B cell (primary cell): ENCODE measurements at regions not wholly inside any gene's neighbourhood (a gene's known extent, or its start where the extent isn't known, plus 50 kb on each side); places are given as distances from the start of the nearest gene placed in this dataset.

Experiments used
- ATAC-seq: fragments of 200-7000 bp; cut with Tn5 transposase; one replicate; pipeline ENCODE4 v1.10.0; 2021; ENCODE audit warnings: low read depth, mild to moderate bottlenecking, moderate number of reproducible peaks, moderate library complexity
- CTCF ChIA-PET: fragments of 350-600 bp; sonication (Branson Sonifier 250); formaldehyde crosslinking; loops from one replicate; lab custom pipeline; 2021; ENCODE audit warnings: antibody characterized with exemption, inconsistent platforms; lab: Charles Lee
- POLR2A ChIA-PET: fragments of 350-600 bp; sonication (Branson Sonifier 250); formaldehyde crosslinking; loops from one replicate; lab custom pipeline; 2021; ENCODE audit warnings: antibody characterized with exemption; lab: Charles Lee
- DNase-seq: peaks from one replicate; pipeline ENCODE4 v3.0.0; 2013
- H2AFZ ChIP-seq: 2 replicates; pipeline ENCODE4 v1.6.1; 2012; ENCODE audit warnings: mild to moderate bottlenecking, low read depth, low read length; ENCODE audit not compliant: insufficient read depth, poor library complexity, severe bottlenecking
- H3K27ac ChIP-seq, 2 donors: 1 replicate in 1 of 2; 2 replicates in 1 of 2; pipeline ENCODE4 v1.5.1; 2012 to 2013; ENCODE audit warnings: low read length in 2 of 2, mild to moderate bottlenecking in 2 of 2, moderate library complexity in 1 of 2
- H3K27me3 ChIP-seq, 4 experiments: fragments of 200-600 bp in 1 of 4; sonication (generic) in 1 of 4; replicated peaks in 1 of 4; 1 replicate in 2 of 4; 2 replicates in 2 of 4; pipeline versions ENCODE4 v1.6.1 to v1.7.0; 2013 to 2016; ENCODE audit warnings: low read length in 3 of 4, mild to moderate bottlenecking in 2 of 4, mixed read lengths in 1 of 4, moderate library complexity in 1 of 4; ENCODE audit not compliant: insufficient read depth in 4 of 4, control insufficient read depth in 3 of 4; ENCODE audit errors: control extremely low read depth in 1 of 4
- H3K36me3 ChIP-seq, 2 experiments: replicated peaks in 1 of 2; 1 replicate in 1 of 2; 2 replicates in 1 of 2; pipeline versions ENCODE4 v1.6.1 to v1.7.1; 2013; ENCODE audit warnings: low read length in 1 of 2; ENCODE audit not compliant: insufficient read depth in 2 of 2, control insufficient read depth in 1 of 2; ENCODE audit errors: control extremely low read depth in 1 of 2, extremely low read depth in 1 of 2
- H3K4me1 ChIP-seq, 2 donors: fragments of 200-600 bp in 1 of 2; sonication (generic) in 1 of 2; 1 replicate in 1 of 2; 2 replicates in 1 of 2; pipeline versions ENCODE4 v1.5.1 to v1.6.1; 2013 to 2017; ENCODE audit warnings: low read length in 2 of 2; ENCODE audit not compliant: control insufficient read depth in 2 of 2, insufficient read depth in 2 of 2
- H3K4me2 ChIP-seq: replicated peaks from 2 replicates; pipeline ENCODE3; 2012; ENCODE audit warnings: mild to moderate bottlenecking, low read depth, low read length; ENCODE audit not compliant: poor library complexity, severe bottlenecking
- H3K4me3 ChIP-seq, 5 experiments: fragments of 200-600 bp in 1 of 5; sonication (generic) in 1 of 5; 1 replicate in 3 of 5; 2 replicates in 2 of 5; pipeline versions ENCODE4 v1.5.1 to v1.7.0; 2011 to 2016; ENCODE audit warnings: low read length in 4 of 5, mild to moderate bottlenecking in 4 of 5, low read depth in 2 of 5, control low read depth in 1 of 5, moderate library complexity in 1 of 5; ENCODE audit not compliant: insufficient read depth in 1 of 5; ENCODE audit errors: control extremely low read depth in 1 of 5, extremely low read depth in 1 of 5
- H3K79me2 ChIP-seq: fragments of 200-600 bp; sonication (generic); one replicate; pipeline ENCODE4 v1.6.0; 2016; ENCODE audit warnings: low read length; ENCODE audit not compliant: control insufficient read depth, insufficient read depth
- H3K9ac ChIP-seq: fragments of 200-600 bp; sonication (generic); 2 replicates; pipeline ENCODE4 v1.6.1; 2017; ENCODE audit warnings: mild to moderate bottlenecking, low read length, moderate library complexity
- H3K9me3 ChIP-seq, 3 donors: one replicate each; pipeline versions ENCODE4 v1.6.1 to v1.7.1; 2013; ENCODE audit warnings: low read length in 2 of 3; ENCODE audit not compliant: control insufficient read depth in 2 of 3, insufficient read depth in 1 of 3; ENCODE audit errors: control extremely low read depth in 1 of 3
- H4K20me1 ChIP-seq: 2 replicates; pipeline ENCODE4 v1.6.0; 2012; ENCODE audit warnings: mild to moderate bottlenecking, low read length; ENCODE audit not compliant: insufficient read depth, control insufficient read depth, poor library complexity, severe bottlenecking
- H3K27ac Mint-ChIP-seq: one replicate; pipeline ENCODE4 v1.8.0; 2021; ENCODE audit warnings: mixed read lengths
- H3K27me3 Mint-ChIP-seq: one replicate; pipeline ENCODE4 v1.8.0; 2021; ENCODE audit warnings: mixed read lengths
- H3K4me1 Mint-ChIP-seq: one replicate; pipeline ENCODE4 v1.8.0; 2021; ENCODE audit warnings: mixed read lengths
- H3K4me3 Mint-ChIP-seq: one replicate; pipeline ENCODE4 v1.8.0; 2021; ENCODE audit warnings: mixed read lengths
- H3K9me3 Mint-ChIP-seq: one replicate; pipeline ENCODE4 v1.8.0; 2022; ENCODE audit warnings: mixed read lengths; ENCODE audit not compliant: insufficient read depth
- EZH2 ChIP-seq: IDR thresholded peaks from 2 replicates; pipeline ENCODE4 v1.6.1; 2012; ENCODE audit warnings: borderline replicate concordance, low read depth, mild to moderate bottlenecking, moderate library complexity, low read length; ENCODE audit not compliant: insufficient read depth, poor library complexity, severe bottlenecking
- WGBS: methylation state at CpG from one replicate; pipeline ENCODE4 v1.1.5; 2013; ENCODE audit warnings: missing lambda C conversion rate; ENCODE audit not compliant: insufficient coverage; 5-methylcytosine and 5-hydroxymethylcytosine counted together
- intact Hi-C: fragments of 100-400 bp; cut with micrococcal nuclease; formaldehyde crosslinking; loops from one replicate; pipeline ENCODE4 v1.10.0; 2022
- TF ChIP-seq, protein P1 (sequence below): fragments of 200-600 bp; IDR thresholded peaks from one replicate; pipeline ENCODE4 v1.8.0; 2022; ENCODE audit warnings: antibody characterized with exemption, mild to moderate bottlenecking

DNA sequence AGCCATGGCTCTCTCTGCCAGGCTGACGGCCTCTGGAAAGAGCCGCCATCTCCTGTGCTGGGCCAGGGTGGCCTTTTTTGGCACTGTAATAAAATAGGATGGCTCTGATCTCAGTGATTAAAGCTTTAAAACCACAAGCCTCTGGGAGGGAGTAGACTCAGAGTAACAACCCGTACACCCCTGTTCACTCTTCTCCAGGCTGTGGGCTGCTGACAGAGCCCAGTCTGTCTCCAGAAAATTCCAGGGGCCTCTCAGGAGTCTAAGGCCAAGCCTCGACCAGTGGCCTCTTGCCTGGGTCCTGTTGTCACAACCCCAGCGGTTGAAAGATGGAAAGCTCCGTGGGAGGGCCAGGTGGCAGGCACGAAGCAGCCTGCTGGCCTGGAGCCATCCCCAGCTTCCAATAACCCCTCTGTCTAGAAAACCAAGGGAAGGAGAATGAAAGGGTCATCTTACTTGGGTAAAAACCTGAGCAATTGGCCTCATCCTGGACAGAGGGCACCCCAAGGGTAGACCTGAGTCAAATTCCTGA is 286.7 kb upstream of the ZNF462 start:
- Histone ChIP-seq H3K27ac (no peak overlapping the region), H3K27me3 (no peaks in the 10 kb centered on the region), H3K9ac (no peak overlapping the region), H3K4me1 (no peaks in the 10 kb centered on the region), H3K9me3 (peaks cover 0 to 12% (median 0%) of the 10 kb centered on the region in 3 donors), H4K20me1 (no peaks in the 10 kb centered on the region), H3K4me2 (no peak overlapping the region), H3K4me3 (no peak overlapping the region), H3K36me3 (no peaks in the 10 kb centered on the region), H2AFZ (no peak overlapping the region), H3K79me2 (no peaks in the 10 kb centered on the region)
- peaks cover 7% of the 10 kb centered on the region for H3K9me3 Mint-ChIP-seq
- DNase-seq = no peak
- TF ChIP-seq, protein P1, sequence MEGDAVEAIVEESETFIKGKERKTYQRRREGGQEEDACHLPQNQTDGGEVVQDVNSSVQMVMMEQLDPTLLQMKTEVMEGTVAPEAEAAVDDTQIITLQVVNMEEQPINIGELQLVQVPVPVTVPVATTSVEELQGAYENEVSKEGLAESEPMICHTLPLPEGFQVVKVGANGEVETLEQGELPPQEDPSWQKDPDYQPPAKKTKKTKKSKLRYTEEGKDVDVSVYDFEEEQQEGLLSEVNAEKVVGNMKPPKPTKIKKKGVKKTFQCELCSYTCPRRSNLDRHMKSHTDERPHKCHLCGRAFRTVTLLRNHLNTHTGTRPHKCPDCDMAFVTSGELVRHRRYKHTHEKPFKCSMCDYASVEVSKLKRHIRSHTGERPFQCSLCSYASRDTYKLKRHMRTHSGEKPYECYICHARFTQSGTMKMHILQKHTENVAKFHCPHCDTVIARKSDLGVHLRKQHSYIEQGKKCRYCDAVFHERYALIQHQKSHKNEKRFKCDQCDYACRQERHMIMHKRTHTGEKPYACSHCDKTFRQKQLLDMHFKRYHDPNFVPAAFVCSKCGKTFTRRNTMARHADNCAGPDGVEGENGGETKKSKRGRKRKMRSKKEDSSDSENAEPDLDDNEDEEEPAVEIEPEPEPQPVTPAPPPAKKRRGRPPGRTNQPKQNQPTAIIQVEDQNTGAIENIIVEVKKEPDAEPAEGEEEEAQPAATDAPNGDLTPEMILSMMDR = no peak
- no peak for TF ChIP-seq EZH2
- ATAC-seq = no peak
- CTCF ChIA-PET = no interaction called here
- no peak overlapping the region for H3K27ac Mint-ChIP-seq
- H3K4me1 Mint-ChIP-seq = no peaks in the 10 kb centered on the region
- H3K4me3 Mint-ChIP-seq = no peak overlapping the region
- intact Hi-C loops = no loop called here
- H3K27me3 Mint-ChIP-seq = no peaks in the 10 kb centered on the region
- POLR2A ChIA-PET = no interaction called here
- WGBS = 90% methylated on average over 7 of the region's 7 CpGs

DNA sequence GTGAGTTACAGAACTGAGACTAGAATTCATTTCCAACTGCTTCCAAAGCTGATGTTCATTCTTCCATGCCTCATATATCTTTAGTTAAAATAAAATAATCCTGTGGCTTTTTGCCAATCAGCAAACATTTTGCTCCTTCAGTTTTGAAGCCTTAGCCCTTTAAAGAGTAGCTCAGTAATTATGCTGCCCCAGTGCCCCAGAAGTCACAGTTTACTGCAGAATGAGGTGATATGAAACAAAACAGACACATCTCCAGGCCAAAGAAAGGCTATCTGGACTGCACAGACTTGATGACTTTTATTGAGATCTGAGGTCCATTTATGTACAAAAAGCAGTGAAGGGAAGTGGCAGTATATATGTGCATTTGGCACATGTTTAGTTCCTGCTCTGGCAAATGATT is 285.8 kb upstream of the ZNF462 start:
- Histone ChIP-seq H4K20me1 (no peaks in the 10 kb centered on the region), H3K9ac (no peak overlapping the region), H3K27me3 (no peaks in the 10 kb centered on the region), H3K4me2 (no peak overlapping the region), H3K79me2 (no peaks in the 10 kb centered on the region), H3K27ac (no peak overlapping the region), H3K36me3 (no peaks in the 10 kb centered on the region), H3K4me3 (no peak overlapping the region), H3K4me1 (no peaks in the 10 kb centered on the region), H3K9me3 (peaks cover 0 to 12% (median 0%) of the 10 kb centered on the region in 3 donors), H2AFZ (no peak overlapping the region)
- no peak overlapping the region for H3K27ac Mint-ChIP-seq
- H3K27me3 Mint-ChIP-seq = no peaks in the 10 kb centered on the region
- H3K9me3 Mint-ChIP-seq = peaks cover 9% of the 10 kb centered on the region
- no peak for DNase-seq
- intact Hi-C loops = no loop called here
- H3K4me1 Mint-ChIP-seq = no peaks in the 10 kb centered on the region
- CTCF ChIA-PET = interaction anchor here (0.5 kb wide), 1 partner anchor 31 kb away, joined by 5 read pairs; no protein-coding TSS in a partner anchor
- no peak overlapping the region for H3K4me3 Mint-ChIP-seq
- ATAC-seq = no peak
- TF ChIP-seq, protein P1 = no peak
- TF ChIP-seq EZH2 = no peak
- POLR2A ChIA-PET = no interaction called here
